ENCODE measurements at regions not wholly inside any gene's neighbourhood (a gene's known extent, or its start where the extent isn't known, plus 50 kb on each side); places are given as distances from the start of the nearest gene placed in this dataset.
"Not testable (repeated sequence)": the region's sequence is repeated elsewhere in the genome, so short reads cannot be mapped to it uniquely, and the experiment has no call there.

DNA sequence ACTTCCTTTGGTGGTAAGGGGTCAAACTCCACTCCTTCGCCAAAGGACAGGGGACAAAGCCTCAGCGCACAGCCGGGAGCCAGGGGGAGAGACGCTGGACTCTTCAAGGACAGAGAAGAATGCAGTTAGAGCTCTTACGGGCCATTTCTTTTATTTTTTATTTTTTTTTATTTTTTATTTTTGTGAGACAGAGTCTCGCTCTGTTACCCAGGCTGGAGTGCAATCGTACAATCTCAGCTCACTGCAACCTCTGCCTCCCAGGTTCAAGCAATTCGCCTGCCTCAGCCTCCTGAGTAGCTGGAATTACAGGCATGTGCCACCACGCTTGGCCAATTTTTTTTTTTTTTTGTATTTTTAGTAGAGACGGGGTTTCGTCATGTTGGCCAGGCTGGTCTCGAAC is 93.2 kb upstream of the RPH3AL start, which contains the start of gene RFLNB:
Gene RFLNB (minus strand): TSS at position 101 of the 400 bp plus-strand sequence.
- DNase-seq (ENCODE audit: low read depth), result not testable (repeated sequence)

GRCh38 chr17:444879-445454 is 92.4 kb upstream of the RPH3AL start:
- DNase-seq (ENCODE audit: low read depth), result no peak

- no peak for DNase-seq (ENCODE audit: low read depth)
Measured at GRCh38 chr17:443109-443508, 90.5 kb upstream of the RPH3AL start.

- no peak for DNase-seq (ENCODE audit: low read depth)
Measured at GRCh38 chr17:441155-441950, 88.7 kb upstream of the RPH3AL start.

GRCh38 chr17:438191-438590 is 85.6 kb upstream of the RPH3AL start:
- DNase-seq (ENCODE audit: low read depth), result no peak

DNA sequence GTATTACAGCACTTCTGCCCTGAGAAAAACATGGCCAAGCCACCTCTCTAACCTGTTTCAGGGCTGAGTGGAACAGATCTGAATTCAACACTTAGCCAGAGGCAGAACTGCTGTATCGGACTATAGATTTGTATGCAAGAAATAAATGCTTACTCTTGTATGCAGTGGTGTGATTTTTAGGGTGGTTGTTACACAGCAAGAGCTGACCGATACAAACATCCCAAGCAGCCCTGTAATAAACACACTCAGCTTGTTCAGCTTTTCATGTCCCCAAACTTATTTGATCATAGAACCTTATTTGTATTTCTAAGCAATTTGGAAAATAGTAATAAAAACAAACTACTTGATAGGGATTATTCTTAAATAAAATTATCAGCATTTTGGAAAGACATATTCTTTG is 84.9 kb upstream of the RPH3AL start:
- no peak for DNase-seq (ENCODE audit: low read depth)

GRCh38 chr17:436571-436970 is 84.0 kb upstream of the RPH3AL start:
- DNase-seq (ENCODE audit: low read depth), result no peak

DNA sequence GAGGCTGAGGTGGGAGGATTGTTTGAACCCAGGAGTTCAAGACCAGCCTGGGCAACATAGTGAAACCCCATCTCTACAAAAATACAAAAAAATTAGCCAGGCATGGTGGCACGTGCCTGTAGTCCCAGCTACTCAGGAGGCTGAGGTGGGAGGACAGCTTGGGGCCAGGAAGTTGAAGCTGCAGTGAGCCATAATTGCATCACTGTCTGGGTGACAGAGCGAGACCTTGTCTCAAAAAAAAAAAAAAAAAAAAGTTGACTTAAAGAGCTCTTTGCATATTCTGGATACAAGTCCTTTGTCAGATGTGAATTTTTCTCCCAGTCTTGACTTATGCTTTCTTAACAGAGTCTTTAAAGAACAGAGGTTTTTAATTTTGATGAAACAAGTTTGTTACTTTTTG is 79.9 kb upstream of the RPH3AL start:
- DNase-seq (ENCODE audit: low read depth), result not testable (repeated sequence)

DNA sequence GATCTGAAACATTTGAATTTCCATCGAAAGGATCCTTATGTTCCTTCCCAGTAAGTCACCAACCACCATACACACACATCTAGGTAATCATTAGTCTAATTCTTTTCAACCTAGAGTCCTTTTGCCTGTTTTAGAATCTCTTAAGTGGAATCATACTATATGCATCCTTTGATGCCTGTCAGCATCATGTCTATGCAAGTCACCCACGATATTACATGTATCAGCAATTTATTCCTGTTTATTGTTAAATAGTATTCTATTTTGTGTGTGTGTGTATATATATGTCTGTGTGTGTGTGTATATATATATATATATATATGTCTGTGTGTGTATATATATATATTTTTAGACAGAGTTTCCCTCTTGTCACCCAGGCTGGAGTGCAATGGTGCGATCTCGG is 78.9 kb upstream of the RPH3AL start:
- no peak for DNase-seq (ENCODE audit: low read depth)

GRCh38 chr17:429589-429988 is 77.0 kb upstream of the RPH3AL start:
- DNase-seq (ENCODE audit: low read depth), result no peak

DNA sequence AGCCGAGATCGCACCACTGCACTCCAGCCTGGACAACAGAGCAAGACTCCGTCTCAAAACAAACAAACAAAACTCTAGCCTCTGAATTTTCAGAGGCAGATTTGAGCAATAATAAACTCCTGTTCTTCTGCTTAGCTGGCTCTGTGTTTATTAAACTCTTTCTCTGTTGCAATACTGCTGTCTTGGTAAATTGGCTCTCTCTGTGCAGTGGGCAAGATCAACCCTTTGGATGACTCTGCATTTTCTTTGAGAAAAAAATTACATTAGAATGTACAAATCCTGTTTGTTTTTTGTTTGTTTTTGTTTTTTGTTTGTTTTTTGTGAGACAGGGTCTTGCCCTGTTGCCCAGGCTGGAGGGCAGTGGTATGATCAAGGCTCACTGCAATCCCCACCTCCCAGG is 75.8 kb upstream of the RPH3AL start:
- no peak for DNase-seq (ENCODE audit: low read depth)

DNA sequence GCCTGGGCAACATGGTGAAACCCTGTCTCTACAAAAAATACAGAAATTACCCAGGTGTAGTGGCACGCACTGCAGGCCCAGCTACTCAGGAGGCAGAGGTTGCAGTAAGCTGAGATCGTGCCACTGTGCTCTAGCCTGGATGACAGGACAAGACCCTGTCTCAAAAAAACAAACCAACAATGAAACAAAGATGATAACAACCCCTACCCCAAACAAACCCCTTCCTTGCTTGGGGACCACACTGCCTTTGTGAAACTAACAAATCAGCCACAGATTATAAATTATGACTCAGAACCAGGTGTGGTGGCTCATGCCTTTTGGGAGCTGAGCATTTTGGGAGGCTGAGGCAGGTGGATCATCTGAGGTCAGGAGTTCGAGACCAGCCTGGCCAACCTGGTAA is 75.3 kb upstream of the RPH3AL start:
- no peak for DNase-seq (ENCODE audit: low read depth)

DNA sequence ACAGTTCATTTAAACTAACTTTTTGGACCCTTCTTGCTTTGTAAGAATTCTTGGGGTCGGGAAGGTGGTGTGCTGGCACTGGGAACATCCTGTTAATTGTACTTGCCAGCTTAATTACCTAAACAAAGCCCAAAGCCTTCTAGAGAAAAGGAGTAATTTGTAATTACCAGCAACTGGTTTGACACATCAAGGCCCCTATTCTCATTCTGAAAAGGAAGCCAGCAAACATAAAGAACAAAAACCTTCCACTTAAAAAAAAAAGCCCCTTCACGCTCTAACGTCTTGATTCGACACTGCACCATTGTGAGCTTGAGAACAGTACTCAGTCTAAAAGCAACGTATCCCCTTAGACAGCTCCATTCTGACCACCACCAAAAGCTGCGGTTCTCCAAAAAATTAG is 74.7 kb upstream of the RPH3AL start:
- no peak for DNase-seq (ENCODE audit: low read depth)

DNA sequence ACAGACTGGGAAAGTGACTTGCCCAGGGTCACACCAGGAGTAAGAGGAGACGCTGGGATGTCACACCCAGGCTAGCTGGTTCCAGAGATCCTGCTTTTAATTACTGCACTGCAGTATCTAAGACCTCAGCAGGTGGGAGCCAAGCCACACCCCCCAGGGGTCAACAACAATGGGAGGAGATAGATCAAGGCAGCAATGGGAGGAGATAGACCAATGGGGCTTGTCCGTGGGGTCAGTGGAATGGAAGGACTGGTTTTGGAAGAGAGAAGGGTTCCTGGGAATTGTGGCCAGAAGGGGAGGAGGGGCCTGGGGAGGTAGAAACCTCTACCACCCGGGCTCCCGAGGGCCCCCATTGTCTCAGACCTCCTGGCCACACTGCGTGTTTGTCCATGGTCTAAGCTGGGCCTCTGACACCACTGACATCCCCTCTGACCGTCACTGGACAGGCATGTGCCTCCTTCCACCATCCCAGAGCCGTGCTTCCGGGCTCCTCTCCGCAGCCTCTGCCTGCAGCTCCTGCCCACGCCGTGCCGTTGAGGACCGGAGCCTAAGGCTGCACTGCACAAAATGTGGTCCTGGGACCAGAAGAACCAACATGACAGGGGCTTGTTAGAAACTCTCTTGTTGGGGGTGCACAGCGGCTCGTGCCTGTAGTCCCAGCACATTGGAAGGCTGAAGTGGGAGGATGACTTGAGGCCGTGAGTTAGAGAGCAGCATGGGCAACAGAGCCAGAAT is 69.8 kb upstream of the RPH3AL start:
- DNase-seq (ENCODE audit: low read depth), result no peak

- DNase-seq (ENCODE audit: low read depth), result no peak
Measured at GRCh38 chr17:420479-421175, 68.0 kb upstream of the RPH3AL start.

DNA sequence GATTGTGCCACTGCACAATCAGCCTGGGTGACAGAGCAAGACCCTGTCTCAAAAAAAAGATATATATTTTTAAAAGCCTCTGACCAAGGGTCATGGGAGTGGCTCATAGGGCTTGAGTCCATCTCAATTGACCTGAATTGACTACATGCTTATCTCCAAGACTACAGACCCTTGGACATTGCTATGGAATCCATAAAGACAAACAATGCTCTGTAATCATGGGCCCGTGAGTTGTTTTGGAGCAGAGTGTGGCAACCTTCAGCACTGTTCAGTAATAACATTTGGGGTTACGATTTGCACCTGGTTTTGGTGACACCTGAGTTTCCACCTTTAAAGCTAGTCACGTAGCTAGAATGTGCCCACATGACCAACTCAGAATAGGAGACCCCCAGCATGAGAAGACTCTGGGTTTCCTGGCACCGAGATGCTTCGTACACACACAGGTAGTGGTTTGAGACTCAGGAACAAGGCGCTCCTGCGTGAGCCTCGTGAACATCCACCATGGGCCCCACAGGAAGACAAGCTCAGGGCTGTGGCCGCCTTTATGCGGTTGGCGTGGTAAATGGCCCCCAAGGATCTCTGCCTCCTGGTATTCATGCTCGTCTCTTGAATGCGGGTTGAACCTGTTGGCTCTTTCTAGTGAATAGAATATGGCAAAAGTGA is 66.6 kb upstream of the RPH3AL start:
- DNase-seq (ENCODE audit: low read depth), result no peak

DNA sequence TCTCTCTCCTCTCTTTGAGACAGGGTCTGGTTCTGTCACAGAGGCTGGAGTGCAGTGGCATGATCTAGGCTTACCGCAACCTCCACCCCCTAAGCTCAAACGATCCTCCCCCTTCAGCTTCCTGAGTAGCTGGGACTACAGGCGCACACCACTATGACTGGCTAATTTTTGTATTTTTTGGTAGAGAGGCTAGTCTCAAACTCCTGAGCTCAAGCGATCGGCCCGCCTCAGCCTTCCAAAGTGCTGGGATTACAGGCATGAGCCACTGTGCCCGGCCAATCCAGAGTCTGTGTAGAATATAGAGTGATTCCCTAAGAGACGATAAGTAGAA is 65.8 kb upstream of the RPH3AL start:
- DNase-seq (ENCODE audit: low read depth), result no peak

- no peak for DNase-seq (ENCODE audit: low read depth)
Measured at GRCh38 chr17:417691-418420, 65.2 kb upstream of the RPH3AL start.

GRCh38 chr17:416293-417206 is 63.9 kb upstream of the RPH3AL start:
- DNase-seq (ENCODE audit: low read depth), result no peak

- DNase-seq (ENCODE audit: low read depth), result no peak
Measured at GRCh38 chr17:413706-414380, 61.2 kb upstream of the RPH3AL start.

Measured in stimulated activated CD8-positive, alpha-beta memory T cell treated with anti-CD3 and anti-CD28 coated beads, Interleukin-15, amount 100 ng/mL, for 1 hour (primary cell).